WERI-Rb-1 (cell line): ENCODE measurements at regions not wholly inside any gene's neighbourhood (a gene's known extent, or its start where the extent isn't known, plus 50 kb on each side); places are given as distances from the start of the nearest gene placed in this dataset.

Experiments
- DNase-seq: peaks from one replicate; pipeline ENCODE4 v3.0.0-alpha.2; 2020
- H3K27ac ChIP-seq: fragments of 250-450 bp; sonication (Bioruptor Pico); 2 replicates; pipeline ENCODE4 v1.5.1; 2020; ENCODE audit warnings: mild to moderate bottlenecking, moderate library complexity
- H3K27me3 ChIP-seq: fragments of 250-450 bp; sonication (Bioruptor Pico); 2 replicates; pipeline ENCODE4 v1.5.1; 2021; ENCODE audit warnings: mild to moderate bottlenecking, low read depth, moderate library complexity; ENCODE audit not compliant: insufficient read depth, severe bottlenecking
- H3K36me3 ChIP-seq: fragments of 250-450 bp; sonication (Bioruptor Pico); 2 replicates; pipeline ENCODE4 v1.5.1; 2020; ENCODE audit warnings: mild to moderate bottlenecking, moderate library complexity
- H3K4me3 ChIP-seq: 2 replicates; pipeline ENCODE4 v1.5.1; 2011; ENCODE audit warnings: low read depth, mild to moderate bottlenecking, control low read depth, low read length
- H3K9me3 ChIP-seq: fragments of 250-450 bp; sonication (Bioruptor Pico); 2 replicates; pipeline ENCODE4 v1.5.1; 2021; ENCODE audit warnings: mild to moderate bottlenecking, moderate library complexity; ENCODE audit not compliant: severe bottlenecking
- TF ChIP-seq, protein P1 (sequence below): IDR thresholded peaks from 2 replicates; pipeline ENCODE4 v1.5.1; 2011; ENCODE audit warnings: low read depth, mild to moderate bottlenecking, control low read depth, inconsistent platforms, low read length

DNA sequence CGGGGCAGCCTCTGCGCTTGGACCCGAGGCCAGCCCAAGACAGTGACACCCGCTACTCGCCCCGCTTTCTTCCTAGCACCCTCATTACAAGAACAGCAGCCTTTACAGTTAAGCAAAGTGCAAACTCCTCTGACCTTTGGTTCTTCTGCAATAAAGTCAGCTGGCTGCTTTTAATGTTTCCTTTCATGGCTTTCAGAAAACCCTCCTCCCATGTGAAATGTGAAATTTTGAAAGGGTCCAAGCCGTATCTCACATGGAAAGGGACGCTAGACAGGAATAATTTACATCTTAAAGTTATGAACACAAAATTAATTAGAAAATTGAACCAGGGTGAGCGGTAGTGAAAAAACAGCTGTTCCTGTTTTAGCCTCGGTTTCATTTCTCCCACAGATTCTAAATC lies 520.1 kb upstream of the FRG1 start:
- no peak for DNase-seq
- no peaks in the 10 kb centered on the region for H3K36me3 ChIP-seq
- no peak overlapping the region for H3K27ac ChIP-seq
- H3K4me3 ChIP-seq, result no peak overlapping the region
- TF ChIP-seq, protein P1, sequence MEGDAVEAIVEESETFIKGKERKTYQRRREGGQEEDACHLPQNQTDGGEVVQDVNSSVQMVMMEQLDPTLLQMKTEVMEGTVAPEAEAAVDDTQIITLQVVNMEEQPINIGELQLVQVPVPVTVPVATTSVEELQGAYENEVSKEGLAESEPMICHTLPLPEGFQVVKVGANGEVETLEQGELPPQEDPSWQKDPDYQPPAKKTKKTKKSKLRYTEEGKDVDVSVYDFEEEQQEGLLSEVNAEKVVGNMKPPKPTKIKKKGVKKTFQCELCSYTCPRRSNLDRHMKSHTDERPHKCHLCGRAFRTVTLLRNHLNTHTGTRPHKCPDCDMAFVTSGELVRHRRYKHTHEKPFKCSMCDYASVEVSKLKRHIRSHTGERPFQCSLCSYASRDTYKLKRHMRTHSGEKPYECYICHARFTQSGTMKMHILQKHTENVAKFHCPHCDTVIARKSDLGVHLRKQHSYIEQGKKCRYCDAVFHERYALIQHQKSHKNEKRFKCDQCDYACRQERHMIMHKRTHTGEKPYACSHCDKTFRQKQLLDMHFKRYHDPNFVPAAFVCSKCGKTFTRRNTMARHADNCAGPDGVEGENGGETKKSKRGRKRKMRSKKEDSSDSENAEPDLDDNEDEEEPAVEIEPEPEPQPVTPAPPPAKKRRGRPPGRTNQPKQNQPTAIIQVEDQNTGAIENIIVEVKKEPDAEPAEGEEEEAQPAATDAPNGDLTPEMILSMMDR, result no peak
- peaks cover 84% of the 10 kb centered on the region for H3K27me3 ChIP-seq
- no peaks in the 10 kb centered on the region for H3K9me3 ChIP-seq

DNA sequence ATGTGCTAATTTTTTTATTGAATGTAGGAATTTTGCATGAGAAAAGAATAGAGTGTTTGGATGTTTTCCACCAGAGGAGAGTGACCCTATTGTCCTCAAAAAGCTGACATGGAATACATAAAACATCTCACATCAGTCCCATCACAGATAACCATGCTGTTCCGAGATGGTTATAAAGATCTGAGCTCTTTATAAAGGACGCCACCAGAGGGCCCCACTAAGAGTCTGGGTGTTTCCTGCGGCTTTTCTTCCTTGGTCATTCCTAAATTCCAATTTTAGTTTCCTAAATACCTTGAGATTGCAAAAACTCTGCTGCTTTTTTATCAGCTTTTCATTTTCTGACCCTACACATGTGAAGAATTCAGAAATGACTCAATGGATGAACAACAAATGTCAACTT lies 504.5 kb upstream of the FRG1 start:
- peaks cover 3% of the 10 kb centered on the region for H3K9me3 ChIP-seq
- peaks cover 72% of the 10 kb centered on the region for H3K27me3 ChIP-seq
- no peak overlapping the region for H3K4me3 ChIP-seq
- TF ChIP-seq, protein P1, result peak; percentile 47
- no peaks in the 10 kb centered on the region for H3K36me3 ChIP-seq
- no peak for DNase-seq
- no peak overlapping the region for H3K27ac ChIP-seq

DNA sequence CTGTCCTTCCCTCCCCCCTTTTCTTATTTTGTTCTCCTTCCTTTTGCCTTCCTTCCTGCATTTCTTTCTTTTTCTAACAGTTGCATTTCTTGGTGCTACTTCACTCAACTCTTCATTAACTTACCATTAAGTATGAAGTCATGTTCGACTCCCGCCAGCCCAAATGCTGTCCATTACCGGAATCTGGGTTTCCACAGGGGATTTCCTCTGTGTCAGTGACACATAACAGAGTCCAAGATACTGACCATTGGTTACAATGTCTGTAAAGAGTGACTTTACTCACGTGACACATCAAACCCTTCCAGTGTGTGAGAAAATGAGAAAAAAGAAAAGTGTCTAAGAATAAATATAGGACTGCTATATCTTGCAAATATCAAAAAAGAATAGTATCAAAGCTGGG lies 500.0 kb upstream of the FRG1 start:
- no peak overlapping the region for H3K27ac ChIP-seq
- H3K4me3 ChIP-seq, result no peak overlapping the region
- H3K36me3 ChIP-seq, result no peaks in the 10 kb centered on the region
- H3K9me3 ChIP-seq, result peaks cover 3% of the 10 kb centered on the region
- no peak for DNase-seq
- peaks cover 72% of the 10 kb centered on the region for H3K27me3 ChIP-seq
- TF ChIP-seq, protein P1, result no peak

DNA sequence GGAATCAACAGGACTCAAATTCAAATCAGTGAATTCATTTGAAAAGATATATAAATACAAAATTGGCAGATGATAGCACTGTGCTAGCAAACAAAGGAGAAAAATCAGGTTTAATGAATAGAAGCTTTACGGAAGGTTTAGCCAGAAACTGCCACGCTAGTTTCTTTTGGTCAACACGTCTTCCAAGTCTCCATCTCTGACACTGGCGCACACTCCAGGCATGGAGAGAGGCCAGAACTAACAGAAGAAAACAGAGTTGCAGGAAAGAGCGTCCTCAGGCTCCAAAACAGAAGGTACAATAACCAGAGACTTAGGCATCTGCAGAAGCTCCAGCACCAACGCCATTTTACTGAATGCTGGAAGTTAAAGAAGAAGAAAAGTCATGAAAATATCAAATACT lies 497.3 kb upstream of the FRG1 start:
- Histone ChIP-seq H3K4me3 (no peak overlapping the region), H3K36me3 (no peaks in the 10 kb centered on the region), H3K27ac (no peak overlapping the region), H3K9me3 (no peaks in the 10 kb centered on the region), H3K27me3 (peaks cover 76% of the 10 kb centered on the region)
- TF ChIP-seq, protein P1, result no peak
- DNase-seq, result no peak

DNA sequence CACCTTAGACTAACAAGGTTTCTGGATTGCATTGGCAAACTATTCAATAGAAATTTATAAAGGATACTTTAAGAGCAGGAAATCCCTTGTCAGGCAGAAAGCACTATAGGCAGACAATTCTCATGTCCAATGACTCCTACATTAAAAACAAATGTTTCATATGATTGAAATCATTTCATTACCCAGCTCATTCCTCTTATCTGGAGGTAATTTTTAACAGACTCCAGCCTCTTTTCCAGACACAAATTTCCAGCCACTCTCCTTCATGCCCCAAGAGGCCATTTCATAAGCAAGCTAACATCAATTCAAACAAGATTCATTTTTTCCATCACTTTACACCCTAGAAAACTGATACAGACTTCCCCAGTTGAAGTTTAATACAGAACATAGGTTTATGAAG lies 495.1 kb upstream of the FRG1 start:
- H3K36me3 ChIP-seq, result no peaks in the 10 kb centered on the region
- H3K27ac ChIP-seq, result no peak overlapping the region
- H3K9me3 ChIP-seq, result no peaks in the 10 kb centered on the region
- H3K27me3 ChIP-seq, result peaks cover 80% of the 10 kb centered on the region
- no peak for DNase-seq
- TF ChIP-seq, protein P1, result no peak
- no peak overlapping the region for H3K4me3 ChIP-seq

DNA sequence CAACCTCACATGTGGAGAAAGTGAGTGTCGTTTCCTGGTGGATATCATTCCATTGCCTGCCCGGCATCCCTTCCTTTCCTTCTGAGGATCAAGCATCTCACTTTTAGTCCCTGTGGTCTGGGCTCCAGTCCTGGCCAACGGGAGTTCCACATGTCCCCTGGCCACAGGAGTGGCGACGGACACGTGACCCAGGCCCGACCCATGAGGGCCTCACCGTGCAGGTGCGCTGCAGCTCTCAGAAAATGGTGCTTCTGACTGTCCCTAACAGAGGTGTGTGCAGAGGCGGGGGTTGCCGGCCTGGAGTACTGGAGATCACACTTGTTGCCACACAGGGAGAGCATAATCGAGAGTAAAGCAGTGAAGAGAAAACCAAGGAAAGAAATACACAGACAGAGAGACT lies 476.9 kb upstream of the FRG1 start:
- Histone ChIP-seq H3K27me3 (peaks cover 32% of the 10 kb centered on the region), H3K9me3 (peaks cover 6% of the 10 kb centered on the region)
- TF ChIP-seq, protein P1, result no peak

More for the DNA sequence above, 476.9 kb upstream of the FRG1 start:
- Histone ChIP-seq H3K4me3 (no peak overlapping the region), H3K27ac (no peak overlapping the region), H3K36me3 (no peaks in the 10 kb centered on the region)
- no peak for DNase-seq
